Left cardiac atrium (tissue), 4 donors: ENCODE measurements at regions not wholly inside any gene's neighbourhood (a gene's known extent, or its start where the extent isn't known, plus 50 kb on each side); places are given as distances from the start of the nearest gene placed in this dataset.
"Not testable (repeated sequence)": the region's sequence is repeated elsewhere in the genome, so short reads cannot be mapped to it uniquely, and the experiment has no call there.

ENCODE experiments used
- ATAC-seq, 2 donors: fragments of 200-7000 bp; cut with Tn5 transposase; one replicate each; pipeline ENCODE4 v1.9.1; 2020; ENCODE audit warnings: mild to moderate bottlenecking in 2 of 2, moderate library complexity in 2 of 2
- DNase-seq: peaks from one replicate; pipeline ENCODE4 v3.0.0-alpha.2; 2020
- intact Hi-C, 2 donors: fragments of 100-400 bp; cut with DNase I; formaldehyde crosslinking; loops; one replicate each; pipeline versions ENCODE4 v1.14.1 to v1.15.1; 2022 to 2023
- donor health status: DM: no; HTN: yes; CAD: no.
- donor health status: DM: no; HTN: yes; CAD: no; lungs with severe emphysema.
- donor health status: DM: yes; HTN: yes; CAD: no.
- donor health status: Dilated cardiomyopathy.

DNA sequence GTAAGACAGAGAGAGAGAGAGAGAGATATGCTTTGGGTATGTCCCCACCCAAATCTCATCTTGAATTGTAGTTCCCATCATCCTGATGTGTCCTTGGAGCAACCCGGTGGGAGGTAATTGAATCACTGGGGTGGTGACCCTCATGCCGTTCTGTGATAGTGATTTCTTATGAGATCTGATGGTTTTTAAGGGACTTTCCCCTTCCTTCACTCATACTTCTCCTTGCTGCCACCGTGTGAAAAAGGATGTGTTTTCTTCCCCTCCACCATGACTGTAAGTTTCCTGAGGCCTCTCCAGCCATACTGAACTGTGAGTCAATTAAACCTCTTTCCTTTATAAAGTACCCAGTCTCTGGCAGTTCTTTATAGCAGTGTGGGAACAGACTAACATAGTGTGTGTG, 60.3 kb downstream of the EOMES start:
- ATAC-seq (no peak), DNase-seq (no peak)
- intact Hi-C loops, result no loop called here

DNA sequence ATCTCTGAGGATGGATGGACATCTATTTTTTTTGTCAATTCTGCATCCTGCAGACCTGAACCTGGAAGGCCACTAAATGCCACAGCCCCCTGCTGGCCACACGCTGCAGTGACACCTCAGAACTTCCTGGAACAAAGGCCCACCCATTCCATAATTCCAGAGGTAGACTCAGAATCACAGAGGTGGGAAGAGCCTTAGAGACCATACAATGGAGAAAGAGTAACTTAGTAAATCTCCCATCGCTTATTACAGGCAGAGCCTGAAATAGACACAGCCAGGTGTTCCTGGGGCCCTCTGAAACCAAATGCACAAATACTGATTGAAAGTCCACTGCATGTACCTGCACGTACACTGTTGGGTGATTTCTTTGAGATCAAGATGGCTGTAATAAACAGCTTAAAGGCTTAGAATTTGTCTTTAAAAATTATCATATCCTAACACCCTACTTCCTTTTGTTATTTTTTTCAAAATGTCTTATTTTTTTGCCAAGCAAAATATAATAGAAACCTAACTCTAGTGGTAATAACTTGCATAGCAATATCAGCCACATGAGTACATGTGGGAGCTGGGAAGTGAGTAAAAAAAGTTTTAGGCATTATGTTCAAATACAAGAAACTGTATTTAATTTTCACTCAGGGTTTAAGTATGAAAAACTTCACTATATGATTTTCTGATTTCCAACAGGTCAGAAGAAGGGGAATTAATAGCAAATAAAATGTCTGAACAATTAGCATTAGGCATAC, 62.7 kb downstream of the EOMES start:
- DNase-seq (peak; percentile 70), ATAC-seq (peak; percentile 63)
- intact Hi-C loops, result no loop called here

DNA sequence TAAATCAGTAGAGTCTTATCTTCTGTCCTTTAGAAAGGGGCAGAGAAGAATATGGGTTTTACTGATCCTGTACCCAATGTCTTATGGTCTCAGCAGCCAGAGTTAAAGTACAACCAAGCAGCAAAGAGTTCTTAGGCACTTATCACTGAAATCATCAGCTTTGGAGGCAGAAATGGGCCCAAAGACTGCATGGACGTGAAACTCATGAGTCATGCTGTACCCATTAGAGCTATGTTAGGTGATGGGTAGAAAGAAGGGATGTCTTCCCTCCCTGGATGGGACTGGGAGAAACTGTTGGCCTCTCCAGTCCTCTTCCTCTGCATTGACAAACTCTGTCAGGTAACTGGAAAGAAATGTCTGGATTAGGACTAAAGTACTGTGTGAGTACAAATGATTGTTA, 63.4 kb downstream of the EOMES start:
- ATAC-seq, result no peak
- intact Hi-C loops, result no loop called here
- DNase-seq, result no peak

DNA sequence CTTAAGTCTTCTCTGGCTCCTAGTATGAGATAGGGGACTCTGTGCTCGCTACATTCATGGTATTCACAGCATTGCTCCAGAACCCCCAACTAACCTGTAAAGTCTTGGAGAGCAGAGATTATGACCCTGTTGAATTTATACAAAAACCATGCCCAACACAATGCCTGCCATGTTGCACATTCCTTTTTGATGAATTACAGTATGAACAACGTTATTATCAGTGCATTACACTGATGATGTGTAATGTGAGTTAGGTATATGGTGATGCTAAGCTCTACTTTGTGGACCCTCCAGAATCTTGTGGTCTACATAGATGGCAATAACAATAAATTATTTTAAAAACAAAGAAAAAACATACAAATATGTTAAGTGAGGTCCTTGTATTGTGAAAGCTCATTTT, 64.3 kb downstream of the EOMES start:
- no peak for ATAC-seq
- no peak for DNase-seq
- intact Hi-C loops, result no loop called here

DNA sequence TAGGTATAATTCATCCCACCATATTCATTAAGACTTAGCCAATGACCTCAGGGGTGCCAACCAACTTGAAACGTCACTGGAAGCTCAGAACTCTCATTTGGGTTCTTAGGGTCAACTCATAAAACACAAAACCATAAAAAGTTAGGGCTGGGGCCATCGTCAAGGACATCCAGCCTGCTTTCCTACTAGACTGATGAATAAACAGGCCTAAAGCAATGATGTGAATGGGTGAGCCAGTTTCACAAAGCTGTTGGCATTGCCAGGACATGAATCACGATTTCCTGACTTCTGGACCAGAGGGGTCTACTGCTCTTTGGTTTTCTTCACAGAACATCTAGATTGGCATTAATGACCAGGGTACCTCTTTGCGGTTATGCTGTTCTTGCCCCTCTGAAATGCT, 64.7 kb downstream of the EOMES start:
- intact Hi-C loops, result no loop called here
- DNase-seq, result no peak
- no peak for ATAC-seq

DNA sequence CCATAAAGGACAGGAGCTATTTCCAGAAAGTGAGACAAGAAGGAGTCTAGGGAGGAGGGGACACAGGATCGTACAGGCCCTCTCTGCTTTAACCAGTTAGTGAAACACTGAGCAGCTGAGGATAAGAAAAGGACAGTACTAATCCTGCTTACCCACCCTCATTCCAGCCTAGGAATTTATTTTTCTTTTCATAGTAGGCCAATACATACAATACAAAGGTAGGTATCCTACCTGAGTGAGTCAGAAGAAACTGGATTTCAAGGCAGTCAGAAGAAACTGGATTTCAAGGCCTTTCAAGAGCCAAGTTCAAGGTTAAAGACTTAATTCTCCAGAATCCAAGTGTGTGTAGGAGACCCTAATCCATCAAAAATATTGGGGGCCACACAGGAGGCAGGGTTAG, 65.3 kb downstream of the EOMES start:
- ATAC-seq (no peak), DNase-seq (no peak)
- intact Hi-C loops, result no loop called here

DNA sequence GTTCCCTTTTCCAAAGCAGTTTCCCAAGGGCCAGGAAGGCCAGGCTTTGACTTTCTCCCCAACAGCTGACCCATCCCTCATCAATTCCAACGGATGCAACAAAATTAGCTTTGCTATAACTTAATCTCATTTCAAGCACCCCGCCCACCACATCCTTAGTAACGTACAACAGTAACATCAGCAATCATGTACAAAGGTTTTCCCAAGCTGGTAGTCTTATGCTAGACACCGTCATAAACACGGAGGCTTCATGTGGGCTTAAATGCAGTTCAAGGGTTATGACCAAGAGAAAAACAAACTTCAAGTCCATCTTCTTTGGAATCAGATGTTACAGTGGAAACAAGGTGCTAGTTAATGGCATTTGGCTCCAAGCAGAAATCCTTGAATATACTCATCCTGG, 66.6 kb downstream of the EOMES start:
- intact Hi-C loops, result no loop called here
- no peak for ATAC-seq
- DNase-seq, result no peak

DNA sequence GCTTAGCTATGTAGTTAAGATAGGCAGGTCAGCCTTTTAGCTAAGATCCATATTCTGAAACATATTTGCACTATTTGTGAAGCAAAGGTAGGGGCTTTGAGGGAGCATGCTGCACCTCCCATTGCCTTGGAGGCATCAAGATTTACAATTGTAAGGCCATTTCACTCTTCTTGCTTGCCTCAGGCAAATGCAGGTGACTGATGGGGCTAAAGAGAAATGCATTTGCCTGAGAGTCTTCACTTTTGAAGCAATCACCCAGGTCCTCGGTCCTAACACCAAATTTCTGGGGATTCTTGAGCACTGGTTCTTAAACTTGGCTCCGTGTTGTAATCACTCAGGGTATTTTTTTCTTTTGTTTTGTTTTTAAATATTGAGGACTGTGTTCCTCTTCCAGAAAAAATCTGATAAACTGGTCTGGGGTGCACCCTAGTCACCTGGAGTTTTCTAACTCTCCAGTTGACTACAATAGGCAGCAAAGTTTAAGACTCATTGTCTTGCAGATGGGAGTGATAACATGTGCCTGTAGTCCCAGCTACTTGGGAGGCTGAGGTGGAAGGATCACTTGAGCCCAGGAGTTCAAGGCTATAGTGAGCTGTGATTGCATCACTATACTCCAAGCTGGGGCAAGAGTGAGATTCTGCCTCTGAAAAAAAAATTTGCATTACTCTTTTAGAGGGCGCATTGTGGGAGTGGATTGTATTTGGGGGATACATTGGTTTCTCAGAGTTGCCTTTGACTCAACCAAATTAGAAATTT, 68.1 kb downstream of the EOMES start:
- no peak for ATAC-seq
- no peak for DNase-seq
- intact Hi-C loops, result no loop called here

DNA sequence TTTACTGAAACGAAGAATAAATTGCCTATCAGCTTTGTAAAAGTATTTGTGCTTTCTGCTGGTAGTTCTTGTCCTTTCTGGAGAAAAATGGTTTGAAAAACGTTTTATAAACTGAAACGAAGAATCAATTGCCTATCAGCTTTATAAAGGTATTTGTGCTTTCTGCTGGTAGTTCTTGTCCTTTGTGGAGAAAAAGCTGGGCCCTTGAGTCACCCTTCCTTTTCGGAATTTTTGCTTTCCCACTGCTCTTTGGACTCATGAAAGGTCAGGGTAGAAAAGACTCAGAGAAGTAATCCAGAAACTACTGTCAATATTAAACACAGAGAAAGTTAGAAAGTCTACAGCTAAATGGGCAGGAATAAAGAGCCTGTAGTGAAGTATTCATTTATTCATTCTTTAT, 72.8 kb downstream of the EOMES start:
- no peak for ATAC-seq
- intact Hi-C loops, result no loop called here
- no peak for DNase-seq

DNA sequence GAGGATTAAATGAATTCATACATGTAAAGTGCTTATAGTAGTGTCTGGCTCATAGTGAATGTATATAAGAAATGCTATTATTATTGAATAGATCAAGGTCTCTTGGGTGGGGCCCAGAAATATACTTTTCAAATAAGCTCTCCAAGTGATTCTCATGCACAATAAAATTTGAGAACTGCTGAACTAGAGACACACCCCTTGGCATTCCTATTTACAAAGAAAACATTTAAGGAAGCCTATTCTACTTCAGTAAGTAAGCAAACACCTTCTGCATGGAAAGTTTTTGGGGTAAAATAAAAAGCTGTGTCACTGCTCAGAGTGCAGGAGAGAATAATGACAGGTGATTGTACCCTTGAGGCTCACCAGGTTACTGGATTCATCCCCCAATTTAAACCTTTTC, 75.2 kb downstream of the EOMES start:
- DNase-seq (no peak), ATAC-seq (no peak)
- intact Hi-C loops, result no loop called here

DNA sequence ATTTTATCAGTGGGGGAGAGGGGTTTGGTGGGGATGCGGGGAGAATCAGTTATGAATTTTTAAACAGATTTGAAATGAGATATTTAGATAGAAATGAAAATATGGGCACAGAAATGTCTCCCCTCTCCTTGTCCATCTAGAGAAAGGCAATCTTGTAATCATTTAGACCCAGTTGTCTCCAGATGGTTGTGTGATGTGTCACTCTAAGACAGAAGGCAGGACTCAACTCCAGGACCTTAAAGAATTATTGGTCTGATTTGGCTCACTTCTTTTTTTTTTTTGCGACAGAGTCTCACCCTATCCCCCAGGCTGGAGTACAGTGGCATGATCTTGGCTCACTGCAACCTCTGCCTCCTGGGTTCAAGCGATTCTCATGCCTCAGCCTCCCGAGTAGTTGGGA, 77.2 kb downstream of the EOMES start:
- no peak for ATAC-seq
- intact Hi-C loops, result no loop called here
- DNase-seq, result no peak

DNA sequence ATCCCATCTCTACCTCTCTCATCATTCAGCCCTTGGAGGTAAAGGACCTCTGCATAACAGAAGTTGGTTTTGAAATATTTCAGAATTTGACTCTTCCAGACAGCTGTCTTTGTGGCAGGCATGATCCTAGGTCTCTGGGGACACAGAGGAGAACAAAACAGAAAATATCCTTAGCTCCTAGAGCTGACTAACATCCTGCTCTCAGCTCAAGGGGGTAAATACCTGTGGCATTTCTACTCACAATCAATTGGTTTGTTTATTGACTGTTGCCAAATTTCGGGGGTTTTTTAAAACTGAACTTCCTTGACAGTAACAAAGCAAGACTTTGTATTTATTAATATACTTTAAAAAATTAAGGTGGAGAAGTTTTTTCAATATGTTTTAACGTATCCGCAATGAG, 78.8 kb downstream of the EOMES start:
- no peak for DNase-seq
- ATAC-seq, result no peak
- intact Hi-C loops, result no loop called here

DNA sequence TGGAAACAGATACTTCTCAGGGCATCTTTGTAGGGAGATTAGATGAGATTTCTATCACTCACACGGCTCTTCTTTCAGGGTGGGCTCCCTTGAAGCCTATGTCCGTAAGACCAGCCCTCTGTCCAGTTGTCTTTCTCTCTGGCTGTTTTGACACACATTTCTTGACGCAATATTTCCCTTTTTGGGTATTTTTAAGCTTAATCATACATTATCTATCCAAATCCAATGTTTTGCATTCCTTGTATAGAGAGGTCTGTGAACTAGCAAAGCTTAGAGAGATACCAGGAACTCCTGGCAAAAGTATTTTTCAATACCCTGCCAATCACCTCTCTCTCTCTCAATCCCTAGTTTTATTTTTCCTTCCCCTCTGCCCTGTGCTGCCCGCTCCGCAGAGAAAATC, 79.3 kb downstream of the EOMES start:
- ATAC-seq, result no peak
- no peak for DNase-seq
- intact Hi-C loops, result no loop called here

DNA sequence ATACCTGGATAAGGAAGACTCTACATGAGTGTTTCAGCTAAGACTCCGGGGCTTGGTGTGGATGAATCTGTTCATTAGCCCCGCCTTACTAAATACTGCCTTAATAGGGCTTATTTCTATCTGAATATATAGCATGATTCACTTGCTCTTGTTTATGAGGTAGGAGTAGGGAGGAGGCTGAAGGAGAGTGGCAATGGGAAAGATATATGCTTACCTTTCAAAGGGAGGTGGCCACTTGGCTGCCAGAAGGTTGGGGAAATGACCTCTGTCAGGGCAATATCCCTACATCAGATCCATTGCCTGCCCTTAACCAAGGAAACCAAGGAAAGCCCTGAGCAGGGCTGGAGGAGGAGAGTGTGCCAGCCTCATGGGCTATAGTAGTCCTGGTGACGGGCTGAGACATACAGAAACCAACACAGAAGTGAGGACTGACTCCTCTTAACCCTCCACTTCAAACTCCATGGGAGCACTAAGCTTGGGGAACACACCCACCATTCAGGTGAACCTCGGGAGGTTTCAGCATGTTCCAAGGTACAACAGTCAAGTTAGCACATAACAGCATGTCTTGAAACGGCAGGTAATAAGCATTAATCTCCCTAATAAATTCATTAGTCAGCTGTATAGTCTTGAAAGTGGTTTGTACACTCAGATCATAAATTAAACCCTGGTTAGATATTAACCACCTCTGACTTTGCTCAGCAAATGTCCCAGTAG, 80.1 kb downstream of the EOMES start:
- no peak for ATAC-seq
- no peak for DNase-seq
- intact Hi-C loops, result no loop called here

DNA sequence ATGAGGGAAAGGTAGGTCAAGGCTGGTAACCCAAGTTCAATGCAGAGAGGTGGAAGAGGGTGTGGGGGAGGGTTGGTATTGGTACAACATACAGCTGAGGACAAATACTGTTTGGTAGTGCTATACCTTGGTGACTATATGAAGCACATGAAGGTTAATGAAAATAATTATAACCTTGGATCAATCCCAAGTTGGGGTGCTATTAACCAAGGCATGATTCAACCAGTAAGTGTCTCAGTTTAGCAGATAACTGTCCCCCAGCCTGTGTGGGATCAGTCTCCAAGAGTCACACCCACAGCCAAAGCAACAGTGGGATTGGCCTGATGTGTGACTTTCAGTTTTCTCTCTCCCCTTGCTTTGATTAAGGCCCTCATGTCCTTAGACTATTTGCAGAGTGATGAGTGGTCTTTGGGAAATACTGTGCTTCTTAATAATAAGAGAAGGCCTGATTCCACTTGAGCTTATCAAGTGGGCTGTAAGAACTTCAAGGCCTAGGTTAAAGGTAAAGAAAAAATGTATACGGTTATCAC, 80.8 kb downstream of the EOMES start:
- no peak for DNase-seq
- intact Hi-C loops, result no loop called here
- ATAC-seq, result no peak

DNA sequence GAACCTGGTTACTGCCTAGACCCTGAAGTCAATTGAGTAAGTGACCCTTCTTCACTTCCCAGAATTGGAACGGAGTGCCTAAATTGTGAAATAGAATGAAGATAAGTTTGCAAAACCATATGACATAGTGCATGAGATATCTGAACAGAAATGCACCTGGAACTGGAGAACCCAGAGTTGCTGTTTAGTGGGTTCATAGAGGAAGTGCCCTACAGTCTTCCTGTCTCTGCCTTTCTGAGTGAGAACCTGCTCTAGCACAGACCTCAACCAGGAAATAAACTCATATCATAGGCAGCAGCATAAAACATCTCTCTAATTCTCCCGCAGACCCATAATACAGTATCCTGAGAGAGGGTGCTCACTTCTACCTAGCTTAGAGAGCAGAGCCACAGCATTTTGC, 82.9 kb downstream of the EOMES start:
- ATAC-seq (peak in 1 of 2 donors; percentile 39), DNase-seq (no peak)
- intact Hi-C loops, result no loop called here

DNA sequence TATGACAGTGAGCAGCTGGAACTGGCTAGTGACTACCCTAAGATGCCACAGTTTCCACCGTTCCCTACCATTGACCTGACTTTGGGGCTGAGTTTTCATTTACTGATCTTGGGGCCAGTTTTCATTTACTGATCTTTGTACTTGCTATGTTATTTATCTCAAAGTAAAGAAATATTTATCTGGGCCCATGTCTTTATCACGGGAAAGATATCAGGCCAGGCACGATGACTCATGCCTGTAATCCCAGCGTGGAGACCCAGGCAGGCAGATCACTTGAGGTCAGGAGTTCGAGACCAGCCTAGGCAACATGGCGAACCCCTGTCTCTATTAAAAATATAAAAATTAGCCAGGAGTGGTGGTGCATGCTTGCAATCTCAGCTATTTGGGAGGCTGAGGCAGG, 83.5 kb downstream of the EOMES start:
- DNase-seq (no peak), ATAC-seq (peak in 1 of 2 donors; percentile 17)
- intact Hi-C loops, result no loop called here

DNA sequence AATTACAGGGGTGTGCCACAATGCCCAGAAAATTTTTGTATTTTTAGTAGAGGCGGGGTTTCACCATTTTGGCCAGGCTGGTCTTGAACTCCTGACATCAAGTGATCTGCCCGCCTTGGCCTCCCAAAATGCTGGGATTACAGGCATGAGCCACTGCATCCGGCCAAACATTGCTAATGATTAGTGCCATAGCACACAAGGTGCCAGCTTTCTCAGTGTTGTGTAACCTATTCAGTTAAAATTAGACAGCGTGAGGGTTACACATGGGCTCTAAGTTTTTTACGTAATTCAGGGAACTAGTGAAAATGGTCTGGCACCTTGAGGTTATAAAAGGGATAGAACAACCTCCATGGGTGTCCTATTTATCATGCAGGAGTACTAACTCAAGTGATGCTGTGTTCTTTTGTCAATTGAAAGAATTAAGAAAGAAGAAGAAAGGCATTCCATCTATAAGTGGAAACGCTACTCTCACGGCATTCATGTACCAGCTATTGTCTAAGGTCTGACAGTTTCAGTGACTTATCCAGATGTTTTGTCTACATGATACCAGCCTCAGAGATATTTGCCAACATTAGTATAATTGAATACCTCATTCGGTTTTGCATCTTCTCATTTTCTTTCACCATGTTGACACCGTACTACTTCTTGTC, 84.7 kb downstream of the EOMES start:
- ATAC-seq (peak in 1 of 2 donors; percentile 29), DNase-seq (no peak)
- intact Hi-C loops, result no loop called here

DNA sequence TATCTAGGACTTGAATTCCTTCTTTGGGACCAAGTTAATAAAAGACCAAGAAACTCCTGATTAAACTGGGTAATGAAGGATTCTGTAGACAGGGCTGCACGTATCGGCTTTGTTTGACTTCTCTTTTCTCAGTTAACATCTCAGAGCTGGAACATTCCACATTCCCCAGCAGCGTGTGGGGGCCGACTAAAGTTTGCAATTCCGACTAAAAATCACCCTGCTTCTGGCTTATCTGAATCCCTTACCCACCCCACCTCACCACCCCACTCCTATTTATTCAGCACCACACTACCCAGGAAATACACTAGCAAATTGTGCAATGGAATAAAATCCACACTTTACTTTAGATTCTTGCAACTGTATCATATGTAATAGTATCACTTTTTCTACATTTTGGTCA, 87.1 kb downstream of the EOMES start:
- DNase-seq, ATAC-seq, intact Hi-C loops: not testable (repeated sequence)

DNA sequence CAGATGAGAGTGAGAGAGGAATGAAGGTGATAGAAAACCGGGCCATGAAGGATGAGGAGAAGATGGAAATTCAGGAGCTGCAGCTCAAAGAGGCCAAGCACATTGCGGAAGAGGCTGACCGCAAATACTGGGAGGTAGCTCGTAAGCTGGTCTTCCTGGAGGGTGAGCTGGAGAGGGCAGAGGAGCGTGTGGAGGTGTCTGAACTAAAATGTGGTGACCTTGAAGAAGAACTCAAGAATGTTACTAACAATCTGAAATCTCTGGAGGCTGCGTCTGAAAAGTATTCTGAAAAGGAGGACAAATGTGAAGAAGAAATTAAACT, 88.9 kb downstream of the EOMES start:
- DNase-seq, result no peak
- ATAC-seq, result peak in 1 of 2 donors; percentile 70
- intact Hi-C loops, result no loop called here
